PFSK-1 (cell line): ENCODE measurements at regions not wholly inside any gene's neighbourhood (a gene's known extent, or its start where the extent isn't known, plus 50 kb on each side); places are given as distances from the start of the nearest gene placed in this dataset.

Experiments
- POLR2AphosphoS5 ChIP-seq: IDR thresholded peaks from 2 replicates; pipeline ENCODE4 v1.6.1; 2012; ENCODE audit warnings: low read depth, mild to moderate bottlenecking, control low read depth, low read length, moderate library complexity
- TAF1 ChIP-seq: IDR thresholded peaks from 2 replicates; pipeline ENCODE4 v1.6.1; 2012; ENCODE audit warnings: low read length, control low read depth, borderline replicate concordance; ENCODE audit not compliant: insufficient read depth

DNA sequence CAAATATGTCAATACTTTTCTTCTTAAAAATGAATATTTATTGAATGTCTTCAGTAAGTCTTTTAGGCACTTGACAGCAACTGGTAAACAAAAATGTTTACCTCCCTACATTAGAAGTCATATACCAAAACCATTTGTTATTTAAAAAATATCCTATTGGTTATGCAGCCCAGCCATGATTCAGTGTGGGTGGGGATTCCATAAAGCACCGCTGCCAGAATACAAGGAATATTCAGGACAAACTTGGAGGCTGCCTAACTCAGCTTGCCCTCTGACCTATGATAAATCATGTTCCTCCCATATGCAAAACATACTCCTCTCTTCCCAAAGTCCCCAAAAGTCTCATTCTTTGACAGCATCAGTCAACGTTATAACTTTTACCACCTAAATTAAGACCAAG is 486.8 kb upstream of the IRAK1BP1 start:
- TF ChIP-seq POLR2AphosphoS5: no peak
- no peak for TF ChIP-seq TAF1
